ENCODE measurements at regions not wholly inside any gene's neighbourhood (a gene's known extent, or its start where the extent isn't known, plus 50 kb on each side); places are given as distances from the start of the nearest gene placed in this dataset.

GRCh38 chr14:46444666-46445065 is 206.9 kb downstream of the RPL10L start:
- peaks cover 0 to 27% (median 0%) of the 10 kb centered on the region in 11 donors for H3K9me3 ChIP-seq
- TF ChIP-seq CTCF (IDR thresholded peaks at IDR 0.05), result no peak
- H3K4me3 ChIP-seq, result no peak overlapping the region
- ATAC-seq (no peak), DNase-seq (no peak)
- H3K27ac ChIP-seq, result no peak overlapping the region
- H3K4me1 ChIP-seq, result no peaks in the 10 kb centered on the region
- no peaks in the 10 kb centered on the region for H3K36me3 ChIP-seq
- 59 to 60% methylated on average over 5 of the region's 5 CpGs for WGBS, 2 donors
- H3K27me3 ChIP-seq, result no peaks in the 10 kb centered on the region
- intact Hi-C loops (cut with DNase I), result no loop called here

GRCh38 chr14:46433381-46433780 is 218.2 kb downstream of the RPL10L start:
- Histone ChIP-seq H3K27ac (no peak overlapping the region), H3K36me3 (no peaks in the 10 kb centered on the region), H3K9me3 (peaks cover 0 to 13% (median 0%) of the 10 kb centered on the region in 11 donors), H3K27me3 (no peaks in the 10 kb centered on the region), H3K4me3 (no peak overlapping the region), H3K4me1 (no peaks in the 10 kb centered on the region)
- ATAC-seq (no peak), DNase-seq (no peak)
- no peak for TF ChIP-seq CTCF (IDR thresholded peaks at IDR 0.05)
- 87 to 90% methylated on average over 3 of the region's 3 CpGs for WGBS, 2 donors
- intact Hi-C loops (cut with DNase I), result no loop called here

- no peaks in the 10 kb centered on the region for H3K36me3 ChIP-seq
- intact Hi-C loops (cut with DNase I), result no loop called here
- H3K4me3 ChIP-seq, result no peak overlapping the region
- H3K27ac ChIP-seq, result no peak overlapping the region
- no peaks in the 10 kb centered on the region for H3K4me1 ChIP-seq
- ATAC-seq (no peak), DNase-seq (no peak)
- 54 to 70% methylated on average over 2 of the region's 2 CpGs for WGBS, 2 donors
- H3K9me3 ChIP-seq, result peaks cover 0 to 15% (median 0%) of the 10 kb centered on the region in 11 donors
- TF ChIP-seq CTCF (IDR thresholded peaks at IDR 0.05), result no peak
- no peaks in the 10 kb centered on the region for H3K27me3 ChIP-seq
These were observed 219.1 kb downstream of the RPL10L start for GRCh38 chr14:46432516-46432915.

GRCh38 chr14:46417066-46417465 is 234.5 kb downstream of the RPL10L start:
- DNase-seq (no peak), ATAC-seq (no peak)
- Histone ChIP-seq H3K4me3 (no peak overlapping the region), H3K27ac (no peak overlapping the region), H3K36me3 (no peaks in the 10 kb centered on the region), H3K27me3 (no peaks in the 10 kb centered on the region), H3K9me3 (peaks cover 0 to 59% (median 10%) of the 10 kb centered on the region in 11 donors), H3K4me1 (no peaks in the 10 kb centered on the region)
- intact Hi-C loops (cut with DNase I), result no loop called here
- no peak for TF ChIP-seq CTCF (IDR thresholded peaks at IDR 0.05)
